ENCODE measurements at regions not wholly inside any gene's neighbourhood (a gene's known extent, or its start where the extent isn't known, plus 50 kb on each side); places are given as distances from the start of the nearest gene placed in this dataset.

GRCh38 chr13:111449041-111449440 is 128.6 kb downstream of the TEX29 start:
- DNase-seq (ENCODE audit: low read depth in 2 of 2) = no peak

GRCh38 chr13:111451402-111451801 is 131.0 kb downstream of the TEX29 start:
- DNase-seq (ENCODE audit: low read depth in 2 of 2) = no peak

- DNase-seq (ENCODE audit: low read depth in 2 of 2) = no peak
Measured at GRCh38 chr13:111456452-111457230, 136.2 kb downstream of the TEX29 start.

GRCh38 chr13:111458001-111458531 is 137.6 kb downstream of the TEX29 start:
- DNase-seq (ENCODE audit: low read depth in 2 of 2) = no peak

GRCh38 chr13:111458739-111459138 is 138.3 kb downstream of the TEX29 start:
- no peak for DNase-seq (ENCODE audit: low read depth in 2 of 2)

GRCh38 chr13:111459803-111460547 is 139.5 kb downstream of the TEX29 start:
- no peak for DNase-seq (ENCODE audit: low read depth in 2 of 2)

GRCh38 chr13:111460548-111461444 is 140.4 kb downstream of the TEX29 start:
- DNase-seq (ENCODE audit: low read depth in 2 of 2) = no peak

- no peak for DNase-seq (ENCODE audit: low read depth in 2 of 2)
Measured at GRCh38 chr13:111461445-111462149, 141.2 kb downstream of the TEX29 start.

GRCh38 chr13:111462221-111462764 is 141.9 kb downstream of the TEX29 start:
- DNase-seq (ENCODE audit: low read depth in 2 of 2) = no peak

- DNase-seq (ENCODE audit: low read depth in 2 of 2) = no peak
Measured at GRCh38 chr13:111462944-111463343, 142.5 kb downstream of the TEX29 start.

GRCh38 chr13:111467111-111467890 is 146.9 kb downstream of the TEX29 start:
- no peak for DNase-seq (ENCODE audit: low read depth in 2 of 2)

GRCh38 chr13:111468037-111468959 is 147.9 kb downstream of the TEX29 start:
- no peak for DNase-seq (ENCODE audit: low read depth in 2 of 2)

- DNase-seq (ENCODE audit: low read depth in 2 of 2) = no peak
Measured at GRCh38 chr13:111469450-111469849, 149.0 kb downstream of the TEX29 start.

GRCh38 chr13:111469916-111470506 is 149.6 kb downstream of the TEX29 start:
- DNase-seq (ENCODE audit: low read depth in 2 of 2) = no peak

- DNase-seq (ENCODE audit: low read depth in 2 of 2) = no peak
Measured at GRCh38 chr13:111470933-111471332, 150.5 kb downstream of the TEX29 start.

- no peak for DNase-seq (ENCODE audit: low read depth in 2 of 2)
Measured at GRCh38 chr13:111472083-111472482, 151.6 kb downstream of the TEX29 start.

- DNase-seq (ENCODE audit: low read depth in 2 of 2) = no peak
Measured at GRCh38 chr13:111472559-111473460, 152.4 kb downstream of the TEX29 start.
